HG03469 (cell line): ENCODE measurements at regions not wholly inside any gene's neighbourhood (a gene's known extent, or its start where the extent isn't known, plus 50 kb on each side); places are given as distances from the start of the nearest gene placed in this dataset.

Source experiments
- ATAC-seq: cut with Tn5 transposase; IDR thresholded peaks from one replicate; pipeline ENCODE4 v1.9.1; 2021; ENCODE audit warnings: mild to moderate bottlenecking, moderate library complexity, moderate number of reproducible peaks; ENCODE audit not compliant: unreplicated experiment

DNA sequence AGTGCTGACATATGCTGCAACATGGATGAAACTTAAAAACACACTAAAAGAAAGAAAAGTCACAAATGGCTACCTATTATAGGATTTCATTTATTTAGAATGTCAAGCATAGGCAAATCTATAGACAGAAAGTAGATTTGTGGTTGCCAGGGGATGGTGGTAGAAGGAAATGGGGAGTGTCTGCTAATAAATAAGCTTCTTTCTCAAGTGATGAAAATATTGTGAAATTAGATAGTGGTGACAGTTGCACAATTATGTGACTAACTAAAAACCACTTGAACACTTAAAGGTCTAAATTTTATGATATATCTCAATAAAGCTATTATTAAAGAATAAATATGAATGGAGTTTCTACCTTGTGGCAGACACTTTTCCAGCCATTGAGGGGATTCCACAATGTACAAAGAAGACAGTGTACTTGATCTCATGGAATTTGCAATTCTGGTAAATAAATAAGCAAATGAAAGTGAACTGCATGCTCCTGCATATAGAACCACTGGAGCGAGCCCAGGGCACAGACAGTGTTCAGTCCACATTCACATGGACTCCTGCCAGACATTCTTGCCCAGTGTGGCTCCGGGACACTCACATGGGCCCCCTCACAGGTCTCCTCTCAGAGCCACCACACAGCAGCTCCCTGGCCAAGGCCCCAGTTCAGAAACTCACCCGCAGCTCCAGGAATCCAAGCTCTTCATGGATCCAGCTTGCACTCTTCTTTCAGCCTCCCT lies 107.1 kb upstream of the ARID2 start:
- ATAC-seq, result no peak

DNA sequence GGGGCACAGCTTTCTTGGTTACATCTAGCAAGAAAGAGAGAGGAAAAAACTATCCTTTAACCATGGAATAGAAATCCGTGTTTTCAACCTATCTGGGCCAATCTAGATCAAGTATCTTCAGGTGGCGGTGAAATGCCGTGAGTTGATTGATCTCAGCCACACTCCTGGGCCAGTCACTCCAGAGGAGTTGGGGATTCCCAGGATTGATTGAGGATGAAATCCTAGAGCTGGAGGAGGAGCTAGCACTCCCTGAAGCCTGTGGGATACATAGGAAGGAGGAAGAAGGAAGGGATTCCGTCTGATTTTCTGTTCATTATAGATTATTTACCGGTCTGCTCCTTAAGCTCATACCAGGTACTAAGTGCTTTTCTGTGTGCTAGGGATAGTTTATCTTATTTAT lies 106.3 kb upstream of the ARID2 start:
- ATAC-seq, result no peak

DNA sequence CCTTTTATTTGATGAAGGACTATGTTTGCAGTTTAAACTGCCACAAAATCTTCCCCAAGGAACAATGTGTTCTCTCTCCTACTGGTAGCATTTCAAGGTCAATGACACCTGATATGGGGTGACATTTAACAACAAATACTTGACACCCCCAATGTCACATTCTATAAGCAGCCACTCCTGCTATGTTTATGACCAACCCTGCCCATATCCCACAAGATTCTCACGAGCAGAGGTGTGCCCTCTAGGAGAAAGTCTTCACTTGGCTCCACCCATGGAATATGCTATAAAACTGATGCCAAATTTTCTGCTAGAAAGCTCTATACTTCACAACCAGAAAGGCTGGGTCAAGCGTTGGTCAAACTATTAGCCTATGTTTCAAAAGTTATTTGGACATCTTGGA lies 105.6 kb upstream of the ARID2 start:
- no peak for ATAC-seq

DNA sequence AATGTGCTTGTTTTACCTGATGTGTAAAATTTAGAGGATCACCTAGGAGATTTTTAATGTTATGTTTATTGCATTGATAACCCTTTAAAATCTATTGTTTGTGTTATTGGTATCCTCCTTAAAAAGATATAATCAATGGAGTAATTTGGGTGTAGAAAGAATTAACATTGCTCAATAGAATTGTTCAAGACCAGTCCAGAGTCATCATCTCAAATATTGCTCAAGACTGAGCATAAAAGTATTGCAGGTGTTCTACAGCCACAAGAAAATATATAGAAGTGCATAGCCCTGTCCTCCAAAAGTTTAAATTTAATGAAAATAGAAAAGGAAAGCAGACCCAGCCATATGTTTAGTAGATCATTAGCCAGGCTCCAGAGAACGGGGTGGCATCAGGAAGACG lies 102.5 kb upstream of the ARID2 start:
- ATAC-seq, result no peak

DNA sequence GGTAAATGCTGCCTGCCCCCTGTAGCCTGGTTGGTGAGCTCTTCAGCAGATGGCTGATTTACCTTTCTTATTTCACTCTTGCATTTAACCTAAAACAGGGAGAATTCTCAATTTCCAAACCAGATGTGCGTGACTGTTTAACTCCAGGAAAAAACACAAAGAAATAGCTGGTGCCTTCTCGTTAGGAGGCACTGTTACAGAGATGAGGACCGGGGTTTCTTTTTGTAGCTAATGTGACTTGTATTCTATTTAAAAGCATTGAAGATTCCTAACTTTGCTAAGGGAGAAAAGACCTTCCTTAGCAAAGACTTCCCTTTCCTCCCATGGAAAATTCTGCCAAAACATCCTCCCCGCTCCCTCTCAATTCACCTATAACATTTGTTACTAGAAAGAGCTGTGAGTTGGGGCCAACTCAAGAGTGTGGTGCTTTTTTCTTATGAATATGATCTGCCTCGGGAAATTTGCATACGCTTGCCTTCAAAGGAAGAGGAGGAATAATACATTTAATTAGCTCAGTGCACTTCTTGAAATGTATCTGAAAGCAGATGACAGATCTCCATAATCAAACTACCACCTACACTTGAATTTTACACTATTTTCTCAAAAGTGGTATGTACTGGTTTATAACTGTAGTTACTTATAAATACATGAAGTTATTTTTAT lies 102.0 kb upstream of the ARID2 start:
- no peak for ATAC-seq

DNA sequence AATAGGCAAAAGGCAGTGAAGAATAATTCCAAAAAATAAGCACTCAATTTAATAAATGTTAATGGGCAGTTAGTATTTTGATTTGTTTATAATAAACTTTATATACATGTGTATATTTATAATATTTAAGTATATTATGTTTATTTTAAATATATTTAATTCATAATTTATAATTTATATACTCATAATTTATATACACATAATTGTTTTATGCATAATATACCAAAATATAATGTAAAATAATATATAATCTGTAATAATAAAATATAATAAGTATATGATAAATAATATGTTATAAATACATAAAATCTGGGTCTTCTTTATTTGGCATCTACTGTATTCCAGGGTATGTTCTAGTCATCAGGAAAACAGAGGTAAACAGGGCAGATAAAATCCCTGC lies 100.2 kb upstream of the ARID2 start:
- ATAC-seq, result no peak

DNA sequence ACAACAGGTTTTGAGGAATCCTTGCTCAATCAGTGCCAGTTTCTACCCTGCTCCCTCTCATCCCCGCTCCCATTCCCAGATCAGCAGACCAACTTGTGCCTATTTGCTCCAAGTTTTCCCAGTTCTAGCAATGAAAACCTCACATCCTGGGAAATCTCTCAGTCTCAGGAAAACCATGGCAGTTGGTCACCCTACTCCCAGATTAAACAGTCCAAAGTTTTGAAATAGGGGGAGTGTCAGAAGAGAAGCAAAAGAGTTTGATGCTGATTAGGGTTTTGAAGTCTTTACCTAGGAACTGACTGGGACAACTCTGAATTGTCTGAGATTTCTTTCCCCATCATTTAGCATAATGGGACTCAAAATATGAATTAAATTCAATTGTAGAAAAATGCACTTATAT lies 95.8 kb upstream of the ARID2 start:
- no peak for ATAC-seq

DNA sequence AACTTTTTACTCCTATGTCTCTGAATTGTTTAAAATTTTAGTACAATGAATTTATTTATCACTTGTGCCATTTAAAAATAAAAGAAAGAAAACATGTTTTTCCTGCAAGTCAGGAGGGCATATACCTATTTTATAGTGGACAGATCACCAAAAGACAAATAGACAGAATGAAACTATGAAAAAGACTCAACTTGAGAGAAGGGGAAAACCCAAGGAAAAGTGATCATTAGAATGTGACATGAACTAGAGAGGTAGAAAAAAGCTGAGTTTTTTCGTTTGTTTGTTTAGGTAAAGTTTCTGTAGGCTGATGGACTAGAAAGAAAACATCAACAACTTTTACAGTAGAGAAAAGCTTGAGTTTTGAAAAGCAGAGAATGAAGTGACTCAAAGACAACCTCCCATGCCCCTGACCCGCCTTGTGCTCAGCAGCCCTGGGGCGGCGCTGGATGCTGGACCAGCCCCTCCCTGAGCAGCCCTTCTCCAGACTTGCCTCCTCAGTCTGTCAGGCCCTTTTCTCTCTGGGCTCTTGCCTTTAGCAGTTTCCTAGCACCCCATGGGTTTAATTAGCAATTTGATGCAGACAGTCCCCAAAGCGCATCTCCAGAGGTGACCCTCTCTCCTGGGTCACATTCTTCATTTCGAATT lies 95.1 kb upstream of the ARID2 start:
- no peak for ATAC-seq

DNA sequence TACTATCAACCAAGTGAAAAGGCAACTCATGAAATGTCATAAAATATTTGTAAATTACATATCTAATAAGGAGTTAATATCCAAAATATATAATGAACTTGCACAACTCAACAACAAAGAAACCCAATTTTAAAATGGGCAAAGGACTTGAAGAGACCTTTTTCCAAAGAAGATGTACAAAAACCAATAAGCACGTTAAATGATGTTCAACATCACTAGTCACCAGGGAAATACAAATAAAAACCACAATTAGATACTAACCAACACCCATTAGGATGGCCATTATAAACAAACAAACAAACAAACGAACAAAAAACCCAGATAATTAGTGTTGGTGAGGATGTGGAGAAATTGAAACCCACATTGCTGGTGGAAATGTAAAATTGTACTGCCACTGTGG lies 92.3 kb upstream of the ARID2 start:
- ATAC-seq, result no peak

DNA sequence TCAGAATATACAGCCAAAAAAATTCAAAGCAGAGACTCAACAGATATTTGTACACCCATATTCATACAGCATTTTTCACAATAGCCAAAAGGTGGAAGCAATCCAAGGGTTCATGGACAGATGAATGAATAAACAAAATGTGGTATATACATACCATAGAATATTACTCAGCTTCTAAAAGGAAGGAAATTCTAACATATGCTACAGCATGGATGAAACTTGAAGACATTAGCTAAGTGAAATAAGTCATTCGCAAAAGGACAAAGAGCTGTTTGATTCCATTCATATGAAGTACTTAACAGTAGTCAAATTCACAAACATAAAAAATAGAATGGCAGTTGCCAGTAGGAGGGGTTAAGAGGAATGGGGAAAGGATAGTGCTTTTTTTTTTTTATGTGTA lies 91.8 kb upstream of the ARID2 start:
- no peak for ATAC-seq

DNA sequence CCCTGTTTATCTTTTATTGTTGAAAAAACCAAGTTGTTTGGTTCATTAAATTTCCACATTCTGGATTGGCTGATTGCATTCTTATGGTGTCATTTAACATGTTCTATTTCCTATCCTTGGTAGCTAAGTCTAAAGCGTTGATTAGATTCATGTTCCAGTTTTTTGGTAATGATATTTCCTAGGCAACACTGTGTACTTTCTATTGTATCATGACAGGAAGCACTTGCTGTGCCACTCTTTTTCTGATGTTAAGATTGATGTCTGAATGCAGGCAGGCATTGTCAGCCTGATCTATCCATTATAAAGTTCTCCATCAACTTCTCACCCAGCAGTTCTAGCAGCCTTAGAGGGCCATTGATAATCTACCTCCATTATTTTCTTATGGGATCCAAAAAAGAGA lies 91.1 kb upstream of the ARID2 start:
- ATAC-seq, result no peak

DNA sequence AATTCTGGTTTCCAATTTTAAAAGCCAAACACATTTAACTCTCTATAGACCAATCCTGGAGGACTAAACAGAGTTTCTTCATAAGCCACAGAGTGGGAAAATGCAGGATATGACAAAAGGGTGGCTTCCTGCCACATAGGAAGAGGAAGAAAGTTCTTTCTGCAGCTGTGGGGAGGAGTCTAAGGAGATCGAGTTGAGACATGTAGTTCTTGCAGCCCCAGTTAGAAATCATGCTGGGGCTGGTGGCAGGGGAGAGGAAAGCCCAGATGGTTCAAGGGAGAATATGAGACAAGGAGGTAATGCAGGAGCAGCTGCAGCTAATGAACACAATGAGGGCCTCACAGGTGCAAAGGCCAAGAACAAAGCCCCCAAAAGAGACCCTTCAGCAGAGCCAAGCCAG lies 85.0 kb upstream of the ARID2 start:
- no peak for ATAC-seq

DNA sequence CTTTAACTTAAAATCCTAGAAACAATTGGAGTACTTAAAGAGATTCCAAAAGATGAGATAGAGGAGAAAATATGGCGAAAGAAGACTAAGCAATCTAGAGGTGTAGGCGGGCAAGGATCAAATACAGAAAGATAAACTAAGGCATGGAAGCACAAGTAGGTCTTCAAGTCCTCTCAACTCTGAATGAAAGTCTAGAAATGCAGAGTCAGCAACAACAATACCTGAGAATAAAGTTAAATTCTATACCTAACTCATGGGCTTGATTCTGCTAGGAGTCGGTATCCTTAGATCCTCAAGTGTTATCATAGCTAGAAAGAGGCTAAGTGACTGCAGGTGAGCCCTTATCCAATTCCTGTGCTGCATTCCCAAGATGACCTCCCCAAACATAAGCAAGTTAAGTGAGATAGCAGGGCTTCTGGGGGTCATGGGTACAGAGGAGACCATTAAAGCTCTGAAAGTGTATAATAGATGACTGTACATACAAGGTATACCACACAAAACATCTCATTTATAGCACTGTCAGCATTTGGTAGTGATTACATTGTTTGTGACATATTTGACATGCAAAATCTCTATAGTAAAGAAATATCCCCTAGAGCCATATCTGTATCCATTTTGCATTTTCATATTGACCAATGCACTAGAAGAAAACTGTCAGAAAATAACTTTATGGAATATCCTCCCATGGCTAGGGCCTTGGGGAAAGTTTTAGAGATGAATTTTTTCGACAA lies 82.5 kb upstream of the ARID2 start:
- ATAC-seq, result no peak

DNA sequence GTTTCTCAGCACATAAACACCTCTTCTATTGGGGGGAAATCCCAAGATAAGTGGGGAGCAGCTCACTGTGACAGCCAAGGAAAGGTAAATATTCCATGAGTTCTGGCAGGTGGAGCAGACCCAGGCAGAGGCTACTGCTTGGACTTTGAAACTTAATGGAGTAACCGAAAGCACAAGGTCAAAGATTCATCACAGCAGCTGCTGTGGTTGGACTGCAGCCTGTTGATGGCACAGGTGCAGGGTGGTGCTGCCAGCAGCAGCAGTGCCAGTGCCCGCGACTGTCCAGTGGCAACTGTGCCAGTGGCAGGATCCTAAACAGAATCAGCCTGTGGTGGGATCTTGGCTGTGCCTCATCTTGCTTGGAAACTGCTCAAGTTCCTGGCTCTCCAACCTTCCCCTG lies 81.4 kb upstream of the ARID2 start:
- no peak for ATAC-seq

DNA sequence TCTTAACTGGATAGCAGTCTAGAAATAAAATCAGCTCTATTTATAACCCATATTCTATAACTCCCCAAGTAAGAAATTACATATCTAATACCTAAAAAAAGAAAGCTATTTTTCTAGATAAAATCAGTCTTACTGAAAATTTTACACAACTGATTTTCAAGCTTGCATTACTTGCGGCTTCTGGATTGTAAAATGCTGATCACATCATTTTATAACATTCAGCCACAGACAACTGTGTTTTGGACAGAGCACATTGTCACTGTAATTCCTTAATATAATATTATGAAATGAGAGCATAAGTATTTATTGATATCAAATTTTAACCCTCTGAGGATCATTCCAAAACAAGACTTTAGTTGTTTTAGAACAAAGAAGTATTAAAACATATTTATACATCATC lies 78.5 kb upstream of the ARID2 start:
- ATAC-seq, result no peak

DNA sequence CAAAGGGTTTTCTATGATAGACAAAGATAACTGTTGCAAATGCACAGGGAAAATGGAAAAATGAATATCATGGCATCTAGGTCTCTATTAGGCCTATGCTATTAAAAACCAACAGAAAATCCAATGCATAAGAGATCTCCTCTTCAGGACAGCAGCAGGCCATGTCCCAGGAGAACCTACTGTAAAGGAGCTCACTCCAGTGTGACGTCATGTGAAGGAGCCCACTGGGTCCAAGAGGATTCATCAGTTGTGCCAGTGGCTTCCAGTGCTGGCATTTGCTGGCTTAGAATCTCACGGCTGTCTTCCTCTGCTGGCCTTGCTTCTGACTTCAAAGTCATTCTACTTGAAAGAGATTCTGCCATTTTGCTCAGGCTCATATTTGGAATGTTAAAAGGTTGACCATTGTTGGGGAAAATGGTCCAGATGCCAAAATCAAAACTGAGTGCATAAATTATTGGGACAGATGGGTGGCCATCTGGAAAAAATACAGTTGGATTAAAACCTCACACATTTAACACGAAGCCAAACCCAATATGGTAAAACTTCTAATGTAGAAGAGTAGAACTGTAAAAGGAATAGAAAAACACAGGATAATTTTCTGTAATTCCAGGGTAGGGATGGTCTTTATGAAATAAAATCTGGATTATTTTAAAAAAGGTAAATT lies 75.4 kb upstream of the ARID2 start:
- no peak for ATAC-seq

DNA sequence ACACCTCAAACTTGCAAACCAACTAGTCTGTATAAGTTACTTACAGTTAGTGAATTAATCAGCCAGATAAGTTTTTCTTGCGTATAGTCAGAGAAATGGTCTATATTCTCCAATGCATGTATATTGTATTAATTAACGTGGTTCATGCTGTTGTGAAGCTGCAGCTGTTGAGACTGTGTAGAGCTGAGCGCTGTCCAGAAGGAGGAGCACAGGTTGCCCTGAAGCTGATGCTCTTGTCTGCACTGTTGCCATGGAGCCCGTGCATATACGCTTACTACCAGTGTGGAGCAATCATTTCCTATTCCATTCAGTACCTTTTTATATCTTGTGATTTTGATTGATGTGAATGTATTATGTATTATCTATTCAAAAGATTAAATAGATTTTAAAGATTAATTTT lies 74.3 kb upstream of the ARID2 start:
- no peak for ATAC-seq

DNA sequence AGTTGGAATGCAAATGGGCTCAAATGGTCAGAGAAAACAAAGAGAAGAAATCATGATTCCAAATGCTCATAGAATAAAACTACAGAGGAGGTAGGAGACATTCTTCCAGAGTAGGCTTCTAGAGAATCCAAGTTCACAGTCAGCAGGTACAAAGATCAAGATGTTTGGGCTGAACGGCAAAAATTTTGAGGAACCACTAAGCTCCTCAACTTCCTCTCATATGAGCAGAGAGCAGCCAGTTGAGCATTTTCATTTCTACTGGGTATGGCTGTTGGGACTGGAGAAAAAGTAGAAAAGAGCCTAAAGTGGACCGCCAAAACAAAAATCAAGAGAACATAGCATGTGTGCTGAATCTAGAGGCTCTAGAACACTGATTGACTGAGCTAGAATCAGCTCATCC lies 73.8 kb upstream of the ARID2 start:
- ATAC-seq, result no peak

DNA sequence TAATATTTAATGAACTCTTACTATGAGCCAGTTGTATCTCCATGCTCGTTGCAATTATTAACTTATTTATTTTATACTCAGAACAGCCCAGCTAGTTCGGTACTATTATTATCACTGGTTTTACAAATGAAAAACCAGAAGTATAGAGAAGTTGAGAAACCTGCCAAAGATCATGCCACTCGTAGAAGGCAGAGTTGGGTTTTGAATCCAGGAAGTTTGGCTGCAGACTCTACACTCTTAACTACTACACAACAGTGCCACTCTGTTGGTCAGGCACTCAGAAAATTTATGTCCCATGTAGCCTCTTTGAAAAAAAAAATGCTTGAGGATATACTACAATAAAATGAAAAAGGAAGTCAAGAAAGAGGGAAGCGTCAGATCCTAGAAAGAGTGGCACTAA lies 71.5 kb upstream of the ARID2 start:
- ATAC-seq, result no peak

DNA sequence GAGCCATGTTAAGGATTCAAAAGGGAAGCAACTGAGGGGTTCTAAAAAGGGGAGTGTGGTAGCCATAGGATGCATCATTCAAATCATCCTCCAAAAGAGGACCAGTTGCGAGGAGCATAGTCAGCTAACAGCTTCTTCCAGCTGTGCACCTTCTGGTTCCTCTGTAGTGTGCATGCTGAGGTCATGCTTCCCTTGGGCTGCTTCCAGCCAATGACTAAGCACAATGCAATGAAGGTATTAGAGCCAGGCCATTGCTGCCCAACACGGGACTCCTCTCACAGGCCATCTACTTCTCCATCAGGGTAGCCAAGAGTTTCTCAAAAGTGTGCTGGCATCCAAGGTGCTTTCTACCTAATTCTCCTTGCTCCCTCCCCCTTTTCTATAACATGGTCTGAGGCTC lies 69.2 kb upstream of the ARID2 start:
- ATAC-seq, result no peak

DNA sequence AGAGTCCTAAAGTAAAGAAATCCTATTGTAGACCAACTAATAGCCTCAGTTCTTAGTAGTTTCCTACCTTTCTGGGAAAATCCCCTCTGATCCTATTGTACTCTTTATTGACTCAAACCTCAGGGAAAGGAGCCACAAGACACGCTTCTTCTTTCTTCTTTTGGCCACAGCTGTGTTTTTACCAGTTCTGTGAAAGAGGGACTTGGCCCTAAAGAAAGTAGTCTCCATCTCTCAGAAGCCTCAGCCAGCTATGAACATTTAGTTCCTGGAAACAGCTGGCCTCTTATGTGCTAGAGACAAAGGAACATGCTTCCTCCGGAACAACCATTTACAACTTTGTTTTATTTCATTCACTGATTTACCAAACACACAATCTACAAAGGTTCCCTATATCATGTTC lies 66.1 kb upstream of the ARID2 start:
- ATAC-seq, result no peak
